GM21723 (cell line): ENCODE measurements at regions not wholly inside any gene's neighbourhood (a gene's known extent, or its start where the extent isn't known, plus 50 kb on each side); places are given as distances from the start of the nearest gene placed in this dataset.
A peak's percentile ranks its signal among the peaks of the same experiment; 100 is the strongest.
"Not testable (repeated sequence)": the region's sequence is repeated elsewhere in the genome, so short reads cannot be mapped to it uniquely, and the experiment has no call there.

Experiments
- ATAC-seq: cut with Tn5 transposase; IDR thresholded peaks from one replicate; pipeline ENCODE4 v1.9.1; 2021; ENCODE audit warnings: mild to moderate bottlenecking, moderate library complexity; ENCODE audit not compliant: unreplicated experiment

- peak; percentile 23 for ATAC-seq
Measured at GRCh38 chr7:112938863-112939573, 147.6 kb downstream of the GPR85 start.

- ATAC-seq, result no peak
Measured at GRCh38 chr7:112937651-112938415, 147.6 kb upstream of the TMEM168 start.

GRCh38 chr7:112933598-112933997 lies 143.4 kb upstream of the TMEM168 start:
- no peak for ATAC-seq

GRCh38 chr7:112930787-112931186 lies 140.6 kb upstream of the TMEM168 start:
- no peak for ATAC-seq

GRCh38 chr7:112929421-112929820 lies 139.2 kb upstream of the TMEM168 start:
- ATAC-seq, result no peak

- no peak for ATAC-seq
Measured at GRCh38 chr7:112926018-112926417, 135.8 kb upstream of the TMEM168 start.

- ATAC-seq, result not testable (repeated sequence)
Measured at GRCh38 chr7:112922546-112922945, 132.4 kb upstream of the TMEM168 start.

GRCh38 chr7:112916431-112916830 lies 126.2 kb upstream of the TMEM168 start:
- ATAC-seq, result not testable (repeated sequence)

- no peak for ATAC-seq
Measured at GRCh38 chr7:112908086-112908485, 117.9 kb upstream of the TMEM168 start.

GRCh38 chr7:112907658-112908057 lies 117.5 kb upstream of the TMEM168 start:
- no peak for ATAC-seq

GRCh38 chr7:112905950-112906349 lies 115.8 kb upstream of the TMEM168 start:
- no peak for ATAC-seq

- no peak for ATAC-seq
Measured at GRCh38 chr7:112905413-112905812, 115.2 kb upstream of the TMEM168 start.

GRCh38 chr7:112898432-112899290 lies 108.5 kb upstream of the TMEM168 start:
- peak; percentile 89 for ATAC-seq

GRCh38 chr7:112897839-112898431 lies 107.7 kb upstream of the TMEM168 start:
- ATAC-seq, result no peak

GRCh38 chr7:112896026-112896601 lies 105.9 kb upstream of the TMEM168 start:
- no peak for ATAC-seq

GRCh38 chr7:112892263-112892662 lies 102.1 kb upstream of the TMEM168 start:
- ATAC-seq, result no peak

- ATAC-seq, result no peak
Measured at GRCh38 chr7:112891698-112892097, 101.5 kb upstream of the TMEM168 start.

GRCh38 chr7:112889834-112890438 lies 99.7 kb upstream of the TMEM168 start:
- ATAC-seq, result no peak

- no peak for ATAC-seq
Measured at GRCh38 chr7:112889268-112889667, 99.1 kb upstream of the TMEM168 start.

- no peak for ATAC-seq
Measured at GRCh38 chr7:112888781-112889180, 98.6 kb upstream of the TMEM168 start.
